ENCODE measurements at regions not wholly inside any gene's neighbourhood (a gene's known extent, or its start where the extent isn't known, plus 50 kb on each side); places are given as distances from the start of the nearest gene placed in this dataset.
"Not testable (repeated sequence)": the region's sequence is repeated elsewhere in the genome, so short reads cannot be mapped to it uniquely, and the experiment has no call there.

DNA sequence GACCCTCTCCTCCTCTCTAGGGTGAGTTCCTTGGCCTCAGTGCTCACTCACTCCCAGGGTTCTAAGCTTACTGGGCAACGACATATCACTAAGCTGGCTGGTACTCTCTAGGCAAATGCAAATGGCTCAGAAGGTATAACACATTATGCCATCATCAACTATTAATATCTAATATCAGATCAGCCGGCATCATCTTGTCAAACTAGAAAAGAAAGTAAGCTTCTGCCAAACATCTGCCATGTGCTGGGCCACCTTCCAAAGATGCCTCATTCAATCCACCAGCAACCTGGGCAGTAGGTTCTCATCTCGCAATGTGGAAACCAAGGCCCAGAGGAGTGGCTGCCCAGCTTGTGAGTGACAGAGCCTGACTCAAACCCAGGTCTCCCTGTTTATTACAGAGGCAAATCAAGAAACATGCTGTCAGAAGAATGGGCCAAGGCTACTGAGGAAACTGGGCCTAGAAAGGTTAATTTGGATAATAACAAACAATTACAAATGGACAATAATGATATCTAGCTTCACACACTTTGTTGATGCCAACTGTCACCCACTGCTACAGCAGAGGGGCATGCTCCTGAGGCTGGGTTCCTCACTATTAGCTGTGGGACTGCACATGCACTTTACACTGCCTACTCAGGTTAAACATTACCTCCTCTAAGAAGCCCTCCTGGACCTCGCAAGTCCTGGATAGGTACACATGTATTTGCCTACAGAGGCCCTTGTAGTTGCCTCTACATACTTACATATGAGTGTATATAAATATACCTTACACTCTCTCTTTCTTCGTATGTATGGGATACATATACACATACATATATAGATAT, 183.3 kb upstream of the JUN start:
- no peak for DNase-seq (ENCODE audit: low read depth, low spot score)
- Histone ChIP-seq H3K4me1 (ENCODE audit: insufficient read depth, insufficient read length) (no peaks in the 10 kb centered on the region), H3K27me3 (ENCODE audit: insufficient read depth, insufficient read length) (no peaks in the 10 kb centered on the region), H3K9me3 (ENCODE audit: insufficient read depth, low read length) (no peaks in the 10 kb centered on the region), H3K9ac (ENCODE audit: insufficient read length, low read depth) (no peak overlapping the region), H3K36me3 (ENCODE audit: insufficient read depth, insufficient read length, low read length) (no peaks in the 10 kb centered on the region), H3K4me3 (ENCODE audit: insufficient read length, low read depth) (no peak overlapping the region)
- TF ChIP-seq ZNF274 (IDR thresholded peaks at IDR 0.05; ENCODE audit: low read depth, low read length) (no peak), YY1 (IDR thresholded peaks at IDR 0.05; ENCODE audit: insufficient read depth, insufficient read length) (no peak), SUZ12 (IDR thresholded peaks at IDR 0.05; ENCODE audit: extremely low read depth, insufficient read depth, insufficient read length) (no peak)

DNA sequence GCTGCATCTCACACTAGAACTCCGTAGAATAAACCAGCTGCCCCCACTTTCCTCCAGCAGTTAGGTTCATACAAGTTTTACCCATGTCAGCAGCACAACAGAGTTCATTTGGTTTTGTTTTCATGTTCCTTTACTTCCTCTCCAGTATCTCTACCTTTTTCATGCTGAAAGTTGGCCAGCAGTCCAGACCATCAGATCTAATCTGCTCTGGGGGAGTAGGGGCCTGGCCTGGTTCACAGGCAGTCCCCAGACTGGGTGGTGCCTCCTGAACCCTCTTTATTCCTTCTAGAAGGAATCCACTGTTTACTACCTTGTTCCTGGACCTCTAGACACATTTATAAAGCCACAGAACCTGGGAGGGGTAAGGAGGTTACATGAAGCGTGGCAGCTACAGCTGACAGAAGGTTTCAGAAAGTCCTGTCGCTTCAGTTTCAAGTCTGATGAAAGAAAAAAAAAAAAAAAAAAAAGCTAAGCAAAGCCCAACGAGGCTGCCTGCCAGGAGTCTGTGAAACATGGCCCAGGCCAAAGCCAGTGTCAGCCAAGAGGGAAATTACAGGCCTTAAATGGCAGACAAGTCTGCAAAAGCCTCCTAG, 184.6 kb upstream of the JUN start:
- DNase-seq (ENCODE audit: low read depth, low spot score) = no peak
- no peak overlapping the region for H3K9ac ChIP-seq (ENCODE audit: insufficient read length, low read depth)
- H3K4me1 ChIP-seq (ENCODE audit: insufficient read depth, insufficient read length) = no peaks in the 10 kb centered on the region
- H3K9me3 ChIP-seq (ENCODE audit: insufficient read depth, low read length) = no peaks in the 10 kb centered on the region
- no peaks in the 10 kb centered on the region for H3K36me3 ChIP-seq (ENCODE audit: insufficient read depth, insufficient read length, low read length)
- no peaks in the 10 kb centered on the region for H3K27me3 ChIP-seq (ENCODE audit: insufficient read depth, insufficient read length)
- no peak for TF ChIP-seq YY1 (IDR thresholded peaks at IDR 0.05; ENCODE audit: insufficient read depth, insufficient read length)
- TF ChIP-seq SUZ12 (IDR thresholded peaks at IDR 0.05; ENCODE audit: extremely low read depth, insufficient read depth, insufficient read length) = no peak
- no peak for TF ChIP-seq ZNF274 (IDR thresholded peaks at IDR 0.05; ENCODE audit: low read depth, low read length)
- H3K4me3 ChIP-seq (ENCODE audit: insufficient read length, low read depth) = no peak overlapping the region

DNA sequence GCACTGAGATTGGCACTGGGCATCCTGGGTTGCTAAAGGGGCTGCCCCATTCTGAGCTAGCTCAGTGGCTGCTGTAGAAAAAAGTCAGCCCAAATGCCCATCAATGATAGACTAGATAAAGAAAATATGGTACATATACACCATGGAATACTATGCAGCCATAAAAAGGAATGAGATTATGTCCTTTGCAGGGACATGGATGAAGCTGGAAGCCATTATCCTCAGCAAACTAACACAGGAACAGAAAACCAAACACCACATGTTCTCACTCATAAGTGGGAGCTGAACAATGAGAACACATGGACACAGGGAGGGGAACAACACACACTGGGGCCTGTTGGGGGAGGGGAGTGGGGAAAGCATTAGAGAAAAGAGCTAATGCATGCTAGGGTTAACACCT, 185.3 kb upstream of the JUN start:
- not testable (repeated sequence) for H3K4me1 ChIP-seq (ENCODE audit: insufficient read depth, insufficient read length); H3K36me3 ChIP-seq (ENCODE audit: insufficient read depth, insufficient read length, low read length); H3K4me3 ChIP-seq (ENCODE audit: insufficient read length, low read depth); H3K27me3 ChIP-seq (ENCODE audit: insufficient read depth, insufficient read length); H3K9ac ChIP-seq (ENCODE audit: insufficient read length, low read depth); DNase-seq (ENCODE audit: low read depth, low spot score); H3K9me3 ChIP-seq (ENCODE audit: insufficient read depth, low read length)

DNA sequence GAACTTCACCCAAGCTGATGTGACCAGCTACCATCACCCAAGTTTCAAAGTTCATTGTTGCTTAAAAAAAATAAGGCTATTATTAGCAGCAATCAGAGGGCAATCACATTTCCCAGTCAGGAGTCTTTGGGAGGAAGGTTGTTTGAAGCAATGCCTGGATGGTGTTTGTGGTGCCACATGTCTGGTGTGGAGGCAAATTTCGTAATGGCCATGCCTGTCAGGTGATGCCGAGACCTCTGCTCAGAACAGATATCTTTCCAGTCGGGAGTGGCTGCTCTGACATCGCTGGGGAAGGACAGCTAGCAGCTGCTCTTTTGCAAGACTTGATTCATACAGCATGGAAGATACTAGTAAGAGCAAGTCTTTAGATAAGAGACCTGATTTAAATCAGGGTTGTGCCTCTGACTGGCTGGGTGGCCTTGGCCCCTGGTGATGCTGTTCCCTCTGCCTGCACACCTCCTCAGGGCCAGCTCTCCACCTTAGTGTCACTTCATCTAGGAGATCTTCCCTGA, 187.8 kb upstream of the JUN start:
- TF ChIP-seq YY1 (IDR thresholded peaks at IDR 0.05; ENCODE audit: insufficient read depth, insufficient read length) (no peak), ZNF274 (IDR thresholded peaks at IDR 0.05; ENCODE audit: low read depth, low read length) (no peak), SUZ12 (IDR thresholded peaks at IDR 0.05; ENCODE audit: extremely low read depth, insufficient read depth, insufficient read length) (no peak)

DNA sequence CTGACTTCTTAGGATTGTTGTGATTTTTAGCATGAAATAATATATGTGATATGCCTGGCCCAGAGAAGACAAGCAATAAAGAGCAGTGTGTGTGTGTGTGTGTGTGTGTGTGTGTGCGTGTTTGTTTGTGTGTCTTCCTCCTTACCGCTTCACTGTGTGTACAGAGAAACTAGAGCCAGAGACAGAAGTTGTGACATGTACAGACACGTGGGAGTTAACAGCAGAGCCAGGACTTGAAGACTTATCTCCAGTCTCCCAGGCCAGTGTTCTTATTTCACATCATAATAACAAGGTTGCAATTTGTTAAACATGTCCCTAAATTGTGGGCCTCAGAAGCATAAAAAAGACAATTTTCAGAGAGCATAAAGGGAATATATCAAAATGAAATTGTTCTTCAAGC, 192.0 kb upstream of the JUN start:
- no peaks in the 10 kb centered on the region for H3K4me1 ChIP-seq (ENCODE audit: insufficient read depth, insufficient read length)
- no peaks in the 10 kb centered on the region for H3K36me3 ChIP-seq (ENCODE audit: insufficient read depth, insufficient read length, low read length)
- H3K9me3 ChIP-seq (ENCODE audit: insufficient read depth, low read length) = no peaks in the 10 kb centered on the region
- no peak for TF ChIP-seq YY1 (IDR thresholded peaks at IDR 0.05; ENCODE audit: insufficient read depth, insufficient read length)
- TF ChIP-seq ZNF274 (IDR thresholded peaks at IDR 0.05; ENCODE audit: low read depth, low read length) = no peak
- TF ChIP-seq SUZ12 (IDR thresholded peaks at IDR 0.05; ENCODE audit: extremely low read depth, insufficient read depth, insufficient read length) = no peak
- peaks cover 33% of the 10 kb centered on the region for H3K27me3 ChIP-seq (ENCODE audit: insufficient read depth, insufficient read length)
- no peak for DNase-seq (ENCODE audit: low read depth, low spot score)
- H3K4me3 ChIP-seq (ENCODE audit: insufficient read length, low read depth) = no peak overlapping the region
- no peak overlapping the region for H3K9ac ChIP-seq (ENCODE audit: insufficient read length, low read depth)

More for the DNA sequence above, 187.8 kb upstream of the JUN start:
- Histone ChIP-seq H3K27me3 (ENCODE audit: insufficient read depth, insufficient read length) (no peaks in the 10 kb centered on the region), H3K36me3 (ENCODE audit: insufficient read depth, insufficient read length, low read length) (no peaks in the 10 kb centered on the region), H3K4me3 (ENCODE audit: insufficient read length, low read depth) (no peak overlapping the region), H3K9me3 (ENCODE audit: insufficient read depth, low read length) (no peaks in the 10 kb centered on the region), H3K4me1 (ENCODE audit: insufficient read depth, insufficient read length) (no peaks in the 10 kb centered on the region), H3K9ac (ENCODE audit: insufficient read length, low read depth) (no peak overlapping the region)
- DNase-seq (ENCODE audit: low read depth, low spot score) = no peak

DNA sequence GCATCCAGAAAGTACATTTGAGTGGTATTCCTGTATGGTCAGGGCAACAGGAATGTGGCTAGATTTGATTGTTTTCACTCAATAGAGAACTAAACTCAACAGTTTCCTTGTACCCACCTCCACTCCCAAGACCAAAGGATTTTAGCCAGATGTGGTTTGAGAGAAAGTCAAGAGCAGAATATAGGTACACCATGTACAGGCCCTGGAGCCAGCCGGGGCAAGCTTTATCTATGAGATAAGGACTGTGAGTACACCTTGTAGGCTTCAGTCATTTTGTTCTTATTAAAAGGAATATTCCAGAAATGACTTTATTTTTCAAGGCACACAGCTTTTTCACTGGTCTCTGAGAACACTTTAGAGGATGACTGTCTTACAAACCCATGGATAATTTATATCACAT, 192.4 kb upstream of the JUN start:
- H3K27me3 ChIP-seq (ENCODE audit: insufficient read depth, insufficient read length) = peaks cover 33% of the 10 kb centered on the region
- H3K9ac ChIP-seq (ENCODE audit: insufficient read length, low read depth) = no peak overlapping the region
- no peaks in the 10 kb centered on the region for H3K36me3 ChIP-seq (ENCODE audit: insufficient read depth, insufficient read length, low read length)
- H3K9me3 ChIP-seq (ENCODE audit: insufficient read depth, low read length) = no peaks in the 10 kb centered on the region
- H3K4me3 ChIP-seq (ENCODE audit: insufficient read length, low read depth) = no peak overlapping the region
- no peaks in the 10 kb centered on the region for H3K4me1 ChIP-seq (ENCODE audit: insufficient read depth, insufficient read length)
- TF ChIP-seq ZNF274 (IDR thresholded peaks at IDR 0.05; ENCODE audit: low read depth, low read length) = no peak
- no peak for TF ChIP-seq SUZ12 (IDR thresholded peaks at IDR 0.05; ENCODE audit: extremely low read depth, insufficient read depth, insufficient read length)
- TF ChIP-seq YY1 (IDR thresholded peaks at IDR 0.05; ENCODE audit: insufficient read depth, insufficient read length) = no peak
- DNase-seq (ENCODE audit: low read depth, low spot score) = no peak

DNA sequence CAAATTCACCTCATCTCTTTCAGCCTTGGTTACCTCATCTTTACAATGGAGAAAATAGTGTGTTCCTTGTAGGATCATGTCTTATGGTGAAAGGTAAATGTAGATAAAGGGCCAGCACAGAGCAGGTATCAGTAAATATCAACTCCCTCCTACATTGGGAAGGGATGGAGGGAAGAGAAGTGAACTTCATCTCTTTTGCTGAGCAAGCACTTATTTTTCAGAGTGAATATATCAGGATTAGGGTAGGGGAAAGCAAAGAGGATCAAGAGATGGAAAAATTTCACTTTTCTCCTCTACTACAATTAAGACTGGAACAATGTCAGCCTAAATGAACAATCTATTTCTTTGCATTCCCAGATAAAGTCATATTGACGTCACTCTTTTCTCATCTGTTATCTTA, 193.8 kb upstream of the JUN start:
- Histone ChIP-seq H3K9me3 (ENCODE audit: insufficient read depth, low read length) (no peaks in the 10 kb centered on the region), H3K9ac (ENCODE audit: insufficient read length, low read depth) (no peak overlapping the region), H3K27me3 (ENCODE audit: insufficient read depth, insufficient read length) (peaks cover 33% of the 10 kb centered on the region), H3K4me3 (ENCODE audit: insufficient read length, low read depth) (no peak overlapping the region), H3K4me1 (ENCODE audit: insufficient read depth, insufficient read length) (peaks cover 7% of the 10 kb centered on the region), H3K36me3 (ENCODE audit: insufficient read depth, insufficient read length, low read length) (no peaks in the 10 kb centered on the region)
- no peak for DNase-seq (ENCODE audit: low read depth, low spot score)
- TF ChIP-seq ZNF274 (IDR thresholded peaks at IDR 0.05; ENCODE audit: low read depth, low read length) (no peak), SUZ12 (IDR thresholded peaks at IDR 0.05; ENCODE audit: extremely low read depth, insufficient read depth, insufficient read length) (no peak), YY1 (IDR thresholded peaks at IDR 0.05; ENCODE audit: insufficient read depth, insufficient read length) (no peak)
